NCI-H226 (cell line): ENCODE measurements at regions not wholly inside any gene's neighbourhood (a gene's known extent, or its start where the extent isn't known, plus 50 kb on each side); places are given as distances from the start of the nearest gene placed in this dataset.
"Not testable (repeated sequence)": the region's sequence is repeated elsewhere in the genome, so short reads cannot be mapped to it uniquely, and the experiment has no call there.

Experiments used
- DNase-seq: peaks from one replicate; pipeline ENCODE4 v3.0.0-alpha.2; 2015

- no peak for DNase-seq
Measured at GRCh38 chr1:88330201-88330600, 353.9 kb upstream of the PKN2 start.

GRCh38 chr1:88333086-88333695, 350.9 kb upstream of the PKN2 start:
- no peak for DNase-seq

GRCh38 chr1:88341447-88341846, 342.6 kb upstream of the PKN2 start:
- DNase-seq: no peak

GRCh38 chr1:88342081-88342480, 342.0 kb upstream of the PKN2 start:
- DNase-seq: not testable (repeated sequence)

- no peak for DNase-seq
Measured at GRCh38 chr1:88350648-88351047, 333.4 kb upstream of the PKN2 start.

GRCh38 chr1:88351960-88352359, 332.1 kb upstream of the PKN2 start:
- no peak for DNase-seq

- DNase-seq: no peak
Measured at GRCh38 chr1:88354256-88354655, 329.8 kb upstream of the PKN2 start.

GRCh38 chr1:88357729-88358128, 326.3 kb upstream of the PKN2 start:
- DNase-seq: no peak

- DNase-seq: no peak
Measured at GRCh38 chr1:88371436-88372023, 312.5 kb upstream of the PKN2 start.

- DNase-seq: no peak
Measured at GRCh38 chr1:88375977-88376376, 308.1 kb upstream of the PKN2 start.

- no peak for DNase-seq
Measured at GRCh38 chr1:88376421-88376820, 307.7 kb upstream of the PKN2 start.

GRCh38 chr1:88378560-88378959, 305.5 kb upstream of the PKN2 start:
- no peak for DNase-seq

GRCh38 chr1:88394958-88395357, 289.1 kb upstream of the PKN2 start:
- no peak for DNase-seq

GRCh38 chr1:88398338-88398737, 285.7 kb upstream of the PKN2 start:
- DNase-seq: no peak

GRCh38 chr1:88399690-88400089, 284.4 kb upstream of the PKN2 start:
- DNase-seq: no peak

- DNase-seq: no peak
Measured at GRCh38 chr1:88401313-88401712, 282.8 kb upstream of the PKN2 start.

GRCh38 chr1:88404582-88404981, 279.5 kb upstream of the PKN2 start:
- DNase-seq: no peak

GRCh38 chr1:88407248-88407647, 276.8 kb upstream of the PKN2 start:
- no peak for DNase-seq

- no peak for DNase-seq
Measured at GRCh38 chr1:88421997-88422396, 262.1 kb upstream of the PKN2 start.

GRCh38 chr1:88433556-88433955, 250.5 kb upstream of the PKN2 start:
- no peak for DNase-seq

- DNase-seq: no peak
Measured at GRCh38 chr1:88434836-88435235, 249.2 kb upstream of the PKN2 start.

GRCh38 chr1:88441022-88441421, 243.1 kb upstream of the PKN2 start:
- no peak for DNase-seq

- DNase-seq: no peak
Measured at GRCh38 chr1:88451856-88452255, 232.2 kb upstream of the PKN2 start.

- DNase-seq: no peak
Measured at GRCh38 chr1:88453295-88453694, 230.8 kb upstream of the PKN2 start.

- DNase-seq: no peak
Measured at GRCh38 chr1:88454781-88455180, 229.3 kb upstream of the PKN2 start.
